Superior temporal gyrus (tissue), 1 donor: ENCODE measurements at regions not wholly inside any gene's neighbourhood (a gene's known extent, or its start where the extent isn't known, plus 50 kb on each side); places are given as distances from the start of the nearest gene placed in this dataset.

Source experiments
- DNase-seq: peaks from one replicate; pipeline ENCODE4 v3.0.0-alpha.2; 2016; ENCODE audit errors: extremely low spot score

DNA sequence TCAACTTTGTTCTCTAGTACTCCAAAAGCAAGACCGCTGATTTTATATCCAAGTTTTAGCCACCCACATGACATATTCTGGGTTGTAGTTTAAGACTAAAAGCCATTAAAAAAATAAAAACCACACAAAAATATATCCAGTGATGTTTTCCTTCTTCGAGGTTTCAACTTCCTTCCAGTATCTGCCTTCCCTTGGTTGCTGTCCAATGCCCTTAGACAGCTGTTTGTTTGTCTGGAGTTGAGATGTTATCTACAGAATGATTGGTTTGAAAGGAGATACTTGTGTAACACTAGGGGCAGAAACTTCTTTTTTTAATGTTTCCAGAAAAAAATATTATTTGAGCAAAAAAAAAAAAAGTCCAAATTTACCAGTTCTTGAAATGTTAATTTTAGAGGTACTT is 591.5 kb upstream of the PCDH9 start:
- no peak for DNase-seq

DNA sequence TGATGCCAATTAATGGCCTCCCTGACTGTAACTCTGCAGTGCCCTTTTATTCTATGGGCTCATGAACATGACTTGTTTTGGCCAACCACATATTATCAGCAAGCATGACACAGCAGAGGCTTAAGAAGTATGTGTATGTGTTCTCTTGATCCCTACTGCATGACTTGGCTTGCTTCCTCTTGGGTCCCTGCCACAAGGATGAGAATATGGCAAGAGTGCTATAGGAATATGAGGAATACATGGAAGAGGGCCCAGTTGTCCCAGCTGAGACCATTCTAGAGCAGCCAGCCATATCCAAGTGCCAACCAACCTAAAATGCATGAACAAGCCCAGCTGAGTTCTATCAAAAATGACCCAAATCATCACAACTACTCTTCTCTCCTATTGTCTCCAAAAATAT is 576.7 kb upstream of the PCDH9 start:
- no peak for DNase-seq

- no peak for DNase-seq
These were observed 573.0 kb upstream of the PCDH9 start for GRCh38 chr13:67803118-67803517.

- no peak for DNase-seq
These were observed 562.1 kb upstream of the PCDH9 start for GRCh38 chr13:67792151-67792676.

GRCh38 chr13:67791047-67791446 is 560.9 kb upstream of the PCDH9 start:
- no peak for DNase-seq

GRCh38 chr13:67776151-67776550 is 546.0 kb upstream of the PCDH9 start:
- DNase-seq, result no peak

DNA sequence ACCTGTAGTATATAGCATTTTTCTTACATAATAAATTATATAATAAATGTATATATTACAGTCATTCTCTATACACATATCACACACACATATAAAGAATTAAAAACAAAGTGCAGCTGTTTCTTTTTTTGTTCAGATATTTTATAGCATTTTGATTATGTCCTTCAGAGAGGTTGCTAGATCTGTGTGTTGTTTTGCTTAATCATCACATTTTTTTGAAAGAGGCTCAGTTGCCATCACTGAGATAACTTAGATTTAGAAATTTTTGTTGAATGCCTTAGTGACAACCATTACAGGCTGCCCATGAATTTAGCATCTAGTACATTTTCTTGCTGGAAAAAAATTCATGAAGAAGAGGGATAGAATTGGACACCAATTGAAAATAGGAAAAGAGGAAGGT is 545.2 kb upstream of the PCDH9 start:
- no peak for DNase-seq

- no peak for DNase-seq
These were observed 542.8 kb upstream of the PCDH9 start for GRCh38 chr13:67772807-67773453.

DNA sequence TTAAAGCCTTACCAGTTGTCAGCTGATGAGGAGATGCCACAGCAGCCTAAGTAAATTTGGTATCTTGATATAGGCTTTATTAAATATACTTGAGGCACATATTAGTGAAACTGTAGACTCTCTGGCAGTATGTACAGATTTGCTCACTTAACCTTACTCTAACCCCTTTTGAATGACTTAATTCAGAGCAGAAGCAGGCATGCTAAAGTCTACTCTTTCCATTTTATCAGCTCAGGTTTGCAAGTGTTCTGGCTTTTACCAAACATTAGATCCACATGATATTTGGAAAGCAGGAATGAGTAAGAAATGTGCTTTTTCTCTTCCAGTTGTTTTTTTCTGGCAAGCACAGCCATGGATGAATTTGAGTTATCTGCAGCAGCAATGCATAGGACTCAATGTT is 541.0 kb upstream of the PCDH9 start:
- DNase-seq, result no peak

DNA sequence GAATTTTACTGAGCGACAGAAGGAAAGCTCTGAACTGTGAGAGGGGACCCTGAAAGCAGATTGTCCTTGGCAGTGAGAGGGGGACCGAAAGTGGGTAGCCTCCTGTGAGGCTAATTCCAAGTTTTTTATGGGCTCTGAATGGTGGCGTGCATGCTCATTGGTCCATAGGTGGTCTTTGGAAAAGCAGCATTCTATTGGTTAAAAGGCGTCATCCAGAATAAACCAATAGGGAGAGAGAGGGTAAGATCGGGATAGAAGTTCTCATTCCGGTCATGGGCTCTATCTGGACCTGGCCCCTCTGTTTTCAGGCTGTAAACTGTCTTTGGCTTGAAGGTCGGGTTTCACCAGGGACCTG is 539.8 kb upstream of the PCDH9 start:
- DNase-seq, result no peak

DNA sequence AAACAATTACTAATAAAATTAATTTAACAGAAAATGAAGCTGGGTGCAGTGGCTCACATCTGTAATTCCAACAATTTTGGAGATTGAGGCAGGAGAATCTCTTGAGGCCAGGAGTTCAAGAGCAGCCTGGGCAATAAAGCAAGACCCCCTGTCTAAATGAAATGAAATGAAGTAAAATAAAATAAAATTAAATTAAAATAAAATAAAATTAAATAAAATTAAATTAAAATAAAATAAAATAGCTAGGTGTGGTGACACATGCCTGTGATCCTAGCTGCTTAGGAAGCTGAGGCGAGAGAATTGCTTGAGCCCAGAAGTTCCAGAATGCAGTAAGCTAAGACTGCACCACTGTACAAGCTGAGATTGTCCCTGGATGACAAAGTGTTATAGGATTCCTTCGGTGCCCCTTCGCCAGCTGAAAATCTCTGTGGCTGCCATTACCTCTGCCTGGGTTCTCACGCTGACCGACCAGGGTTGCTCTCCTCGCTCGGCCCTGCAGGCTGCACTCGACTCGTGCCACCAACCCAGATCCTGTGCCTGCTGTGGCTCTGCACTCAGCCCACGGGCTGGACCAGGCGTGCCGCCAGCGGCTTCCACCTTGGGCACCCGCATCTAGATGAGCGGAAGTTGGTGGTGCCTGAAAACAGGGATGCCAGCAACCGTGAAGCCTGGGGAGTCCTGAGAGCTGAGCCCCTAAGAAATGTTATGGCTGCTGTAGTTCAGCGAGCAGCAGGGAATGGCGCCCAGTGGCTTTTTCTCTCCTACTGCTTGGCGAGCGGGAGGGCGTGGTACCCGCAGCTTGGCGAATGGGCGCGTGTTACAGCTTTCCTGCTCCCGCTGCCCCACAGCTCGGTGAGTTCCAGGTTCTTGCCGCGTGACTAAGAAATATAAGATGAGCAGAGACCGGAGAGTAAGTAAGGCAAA is 539.2 kb upstream of the PCDH9 start:
- no peak for DNase-seq

- DNase-seq, result no peak
These were observed 533.8 kb upstream of the PCDH9 start for GRCh38 chr13:67763984-67764383.

GRCh38 chr13:67763384-67763783 is 533.2 kb upstream of the PCDH9 start:
- no peak for DNase-seq

DNA sequence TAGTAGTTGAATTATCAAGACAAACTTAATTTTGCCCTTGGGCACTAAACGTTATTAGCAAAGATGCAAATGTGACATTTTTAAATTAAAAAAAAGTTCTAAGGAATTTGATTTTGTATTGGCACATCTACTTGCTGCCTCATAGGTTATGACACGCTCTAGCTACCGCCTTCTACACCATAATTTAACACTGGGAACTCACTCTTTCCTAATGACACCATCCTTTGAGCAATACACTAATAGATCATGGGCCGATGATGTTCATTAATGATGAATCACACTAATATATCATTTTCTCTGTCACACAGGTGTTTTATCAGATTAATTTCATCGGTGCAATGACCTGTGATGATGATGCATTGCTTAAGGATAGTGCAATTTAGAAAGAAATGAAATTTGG is 528.8 kb upstream of the PCDH9 start:
- no peak for DNase-seq

GRCh38 chr13:67754012-67754411 is 523.9 kb upstream of the PCDH9 start:
- no peak for DNase-seq

DNA sequence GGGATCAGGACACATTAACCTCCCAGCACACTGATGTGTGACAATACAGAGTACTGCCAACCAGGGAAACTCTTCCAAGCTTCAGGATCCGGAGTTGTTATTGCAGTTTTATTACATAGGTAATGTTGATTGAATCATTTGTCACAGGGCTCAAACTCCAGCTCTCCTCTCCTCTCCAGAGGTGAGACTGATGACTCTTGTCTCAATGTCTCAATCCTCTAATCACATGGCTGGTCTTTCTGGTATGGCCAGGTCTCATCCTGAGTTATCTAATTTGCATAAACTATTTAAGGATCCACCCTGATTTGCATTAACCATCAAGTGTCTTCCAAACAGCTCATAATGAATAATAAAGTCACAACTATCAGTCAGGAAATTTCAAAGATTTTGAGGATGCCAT is 522.6 kb upstream of the PCDH9 start:
- no peak for DNase-seq

DNA sequence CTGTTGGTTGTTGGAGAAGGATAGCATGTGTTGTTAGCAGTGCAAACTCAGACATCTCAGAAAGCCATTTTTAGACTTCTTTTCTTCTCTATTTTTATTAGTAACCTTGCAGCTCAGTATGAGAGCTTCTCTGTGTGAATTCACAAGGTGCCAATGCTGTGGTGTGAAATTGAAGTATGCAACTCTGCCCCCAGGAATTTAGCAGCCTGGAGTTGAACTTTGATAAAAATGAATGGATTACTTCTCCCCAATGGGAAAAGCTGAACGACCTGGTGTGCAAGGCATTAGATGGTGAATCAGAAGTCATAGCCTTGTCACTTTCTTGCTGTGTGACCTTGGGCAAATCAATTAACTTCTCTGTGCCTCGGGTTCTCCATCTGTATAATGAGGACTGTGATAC is 512.3 kb upstream of the PCDH9 start:
- DNase-seq, result no peak

GRCh38 chr13:67740871-67741535 is 510.9 kb upstream of the PCDH9 start:
- DNase-seq, result no peak

- DNase-seq, result peak; percentile 49
These were observed 506.7 kb upstream of the PCDH9 start for GRCh38 chr13:67736646-67737420.

DNA sequence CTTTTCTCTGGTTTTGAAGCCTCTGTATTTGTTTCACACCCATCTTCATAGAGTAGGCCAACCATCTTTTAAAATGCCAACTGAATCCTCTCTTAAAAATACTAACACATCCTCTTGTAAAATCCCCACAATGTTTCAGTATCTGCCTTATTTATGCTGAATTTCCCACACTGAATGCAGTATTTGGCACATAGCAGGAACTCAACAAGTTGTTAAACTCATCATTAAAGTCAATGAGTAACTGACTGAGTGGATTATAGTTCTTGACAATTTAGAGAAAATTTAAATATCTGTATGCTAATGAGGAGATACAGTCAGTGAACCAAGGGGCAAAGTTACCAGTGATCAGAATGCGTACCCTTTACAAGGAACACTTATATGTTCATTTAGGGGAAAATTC is 505.5 kb upstream of the PCDH9 start:
- DNase-seq, result no peak

GRCh38 chr13:67726979-67727378 is 496.8 kb upstream of the PCDH9 start:
- DNase-seq, result no peak

GRCh38 chr13:67725999-67726398 is 495.9 kb upstream of the PCDH9 start:
- no peak for DNase-seq
